GM18870 (cell line): ENCODE measurements at regions not wholly inside any gene's neighbourhood (a gene's known extent, or its start where the extent isn't known, plus 50 kb on each side); places are given as distances from the start of the nearest gene placed in this dataset.
"Not testable (repeated sequence)": the region's sequence is repeated elsewhere in the genome, so short reads cannot be mapped to it uniquely, and the experiment has no call there.

ENCODE experiments used
- ATAC-seq: cut with Tn5 transposase; IDR thresholded peaks from one replicate; pipeline ENCODE4 v1.9.1; 2021; ENCODE audit warnings: moderate library complexity; ENCODE audit not compliant: unreplicated experiment

- no peak for ATAC-seq
Observed at GRCh38 chr9:118692613-118693012, 676.6 kb downstream of the BRINP1 start.

- ATAC-seq: no peak
Observed at GRCh38 chr9:118693645-118694044, 675.6 kb downstream of the BRINP1 start.

DNA sequence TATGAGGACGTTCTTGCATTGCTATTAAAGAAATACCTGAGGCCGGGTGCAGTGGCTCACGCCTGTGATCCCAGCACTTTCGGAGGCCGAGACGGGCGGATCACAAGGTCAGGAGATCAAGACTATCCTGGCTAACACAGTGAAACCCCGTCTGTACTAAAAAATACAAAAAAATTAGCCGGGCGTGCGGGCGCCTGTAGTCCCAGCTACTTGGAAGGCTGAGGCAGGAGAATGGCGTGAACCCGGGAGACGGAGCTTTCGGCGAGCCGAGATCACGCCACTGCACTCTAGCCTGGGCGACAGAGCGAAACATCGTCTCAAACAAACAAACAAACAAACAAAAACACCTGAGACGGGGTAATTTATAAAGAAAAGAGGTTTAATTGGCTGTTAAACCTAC is 674.0 kb downstream of the BRINP1 start:
- ATAC-seq: not testable (repeated sequence)

GRCh38 chr9:118701985-118702384 is 667.2 kb downstream of the BRINP1 start:
- no peak for ATAC-seq

DNA sequence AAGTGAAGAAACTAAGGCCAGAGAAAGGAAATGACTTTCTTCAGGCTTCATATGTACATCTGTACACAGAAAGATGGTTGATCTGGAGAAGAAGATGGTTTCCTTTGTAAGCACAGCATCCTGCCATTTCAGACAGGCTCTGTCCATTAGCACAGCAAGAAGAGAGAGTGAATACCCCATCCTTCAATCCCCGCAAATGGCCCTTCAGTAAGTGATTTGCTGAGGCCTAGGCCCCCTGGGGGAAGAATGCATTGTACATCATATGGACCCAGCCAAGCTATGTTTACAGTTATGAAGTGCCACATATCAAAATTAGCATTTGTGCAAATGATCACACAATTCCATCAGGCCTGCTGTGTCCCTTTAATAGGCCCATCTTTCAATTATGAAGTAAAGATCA is 657.4 kb downstream of the BRINP1 start:
- no peak for ATAC-seq

GRCh38 chr9:118721276-118721675 is 648.0 kb downstream of the BRINP1 start:
- ATAC-seq: no peak

DNA sequence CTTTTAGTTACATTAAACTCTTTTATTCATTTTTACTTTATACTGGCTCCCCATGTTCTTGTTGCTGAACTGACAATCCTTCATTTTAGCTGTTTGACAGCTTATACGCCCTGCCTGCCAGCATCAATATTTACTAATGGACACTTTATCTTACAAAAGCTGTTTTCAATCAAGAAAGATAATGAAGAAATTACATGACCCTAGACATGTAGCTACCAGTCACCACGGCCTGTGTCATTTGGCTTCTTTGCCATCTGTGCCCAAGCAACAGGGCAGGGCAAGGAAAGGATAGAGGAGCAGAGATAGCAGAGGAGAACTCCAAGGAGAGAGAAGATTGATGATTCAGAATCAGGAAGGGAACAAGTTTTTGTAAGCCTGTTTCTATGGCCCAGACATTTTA is 647.3 kb downstream of the BRINP1 start:
- no peak for ATAC-seq

DNA sequence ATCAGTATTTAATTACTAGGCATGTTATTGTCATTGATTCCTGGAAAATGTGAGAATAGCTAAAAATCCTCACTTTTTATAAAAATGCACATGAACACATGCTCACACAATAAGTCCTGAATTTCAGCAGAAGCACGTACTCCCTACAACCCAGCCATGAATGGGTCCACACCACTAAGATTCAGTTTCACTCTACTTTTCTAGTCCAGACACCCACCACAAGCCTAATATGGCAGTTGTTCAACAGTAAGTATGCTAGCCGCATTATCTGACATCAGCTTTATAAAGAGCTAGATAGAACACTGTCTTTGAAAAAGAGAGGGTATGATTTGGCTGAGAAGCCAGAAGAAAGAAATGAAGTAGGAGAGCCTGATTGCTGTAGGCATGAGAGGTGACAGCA is 639.3 kb downstream of the BRINP1 start:
- ATAC-seq: no peak

GRCh38 chr9:118732998-118733397 is 636.2 kb downstream of the BRINP1 start:
- no peak for ATAC-seq

DNA sequence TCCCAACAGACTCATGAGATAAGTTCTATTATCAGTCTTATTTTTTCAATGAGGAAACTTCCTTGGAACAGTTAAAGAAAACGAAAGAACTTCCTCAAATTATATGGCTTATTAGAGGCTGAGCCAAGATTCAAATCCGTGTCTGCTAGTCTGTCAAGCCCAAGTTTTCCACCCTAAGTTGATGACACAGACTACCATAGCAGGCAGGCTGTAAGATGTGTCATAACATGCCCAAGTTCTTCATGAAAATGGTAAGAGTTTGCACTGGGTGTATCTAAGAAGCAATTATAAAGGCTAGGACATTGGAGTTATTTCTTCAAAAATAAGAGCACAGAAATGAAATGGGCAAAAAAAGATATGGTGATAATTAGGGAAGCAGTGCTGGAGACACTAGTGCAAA is 634.5 kb downstream of the BRINP1 start:
- ATAC-seq: no peak

GRCh38 chr9:118736406-118736805 is 632.8 kb downstream of the BRINP1 start:
- ATAC-seq: no peak

GRCh38 chr9:118751077-118751847 is 618.0 kb downstream of the BRINP1 start:
- no peak for ATAC-seq

- no peak for ATAC-seq
Observed at GRCh38 chr9:118751848-118752223, 617.4 kb downstream of the BRINP1 start.

DNA sequence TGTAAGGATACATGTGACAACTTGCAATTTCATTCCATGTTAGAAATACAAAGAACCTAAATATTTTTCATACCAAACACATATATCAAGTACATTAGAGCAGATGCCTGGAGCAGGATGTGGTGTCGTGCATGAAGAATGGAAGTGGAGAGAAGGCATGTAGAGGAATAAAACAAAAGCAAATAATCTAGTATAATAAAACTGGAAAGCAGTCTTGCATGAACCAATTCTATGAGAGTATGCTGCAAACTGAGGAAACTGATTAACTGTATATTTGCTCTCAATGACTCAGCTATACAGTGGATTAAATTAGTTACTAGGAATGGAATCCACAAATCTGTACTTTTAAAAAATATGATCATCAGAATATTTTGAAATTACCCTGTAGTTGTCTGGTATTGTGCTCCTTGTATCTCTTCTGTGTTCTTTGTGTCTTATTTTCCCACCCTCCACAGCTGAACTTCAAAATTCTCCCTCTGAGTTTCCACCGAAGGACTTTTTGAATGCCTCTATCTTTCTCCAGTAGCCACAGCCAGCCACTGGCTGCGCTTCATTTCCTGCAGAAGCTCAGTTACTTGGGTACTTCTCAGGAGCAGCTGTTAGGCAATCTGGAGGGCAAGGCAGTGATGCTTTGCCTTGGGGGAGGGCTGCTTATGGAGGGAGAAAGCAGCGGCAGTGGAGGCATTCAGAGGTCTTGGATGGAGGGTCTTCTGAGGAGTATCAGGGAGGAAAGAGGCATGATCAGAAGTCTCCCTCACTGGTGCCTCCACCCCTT is 608.0 kb downstream of the BRINP1 start:
- ATAC-seq: no peak

DNA sequence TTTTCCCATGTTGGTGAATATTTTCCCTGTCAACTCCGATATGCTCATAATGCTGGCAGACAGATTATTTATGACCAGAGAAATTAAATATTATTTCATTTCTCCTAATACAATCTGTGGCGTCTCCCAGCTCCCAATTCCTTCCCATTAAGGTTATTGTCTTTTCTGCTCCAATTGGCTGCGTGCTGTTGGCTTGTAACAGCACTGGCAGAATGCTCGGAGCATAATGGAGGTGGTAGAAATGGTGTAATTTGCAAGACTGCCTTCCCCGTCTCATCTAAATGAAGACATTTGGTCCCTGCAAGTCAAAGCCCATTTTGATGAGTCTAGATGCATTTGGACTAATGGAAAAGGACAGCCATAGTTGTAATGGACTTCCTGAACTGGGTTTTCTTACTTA is 601.7 kb downstream of the BRINP1 start:
- ATAC-seq: no peak

DNA sequence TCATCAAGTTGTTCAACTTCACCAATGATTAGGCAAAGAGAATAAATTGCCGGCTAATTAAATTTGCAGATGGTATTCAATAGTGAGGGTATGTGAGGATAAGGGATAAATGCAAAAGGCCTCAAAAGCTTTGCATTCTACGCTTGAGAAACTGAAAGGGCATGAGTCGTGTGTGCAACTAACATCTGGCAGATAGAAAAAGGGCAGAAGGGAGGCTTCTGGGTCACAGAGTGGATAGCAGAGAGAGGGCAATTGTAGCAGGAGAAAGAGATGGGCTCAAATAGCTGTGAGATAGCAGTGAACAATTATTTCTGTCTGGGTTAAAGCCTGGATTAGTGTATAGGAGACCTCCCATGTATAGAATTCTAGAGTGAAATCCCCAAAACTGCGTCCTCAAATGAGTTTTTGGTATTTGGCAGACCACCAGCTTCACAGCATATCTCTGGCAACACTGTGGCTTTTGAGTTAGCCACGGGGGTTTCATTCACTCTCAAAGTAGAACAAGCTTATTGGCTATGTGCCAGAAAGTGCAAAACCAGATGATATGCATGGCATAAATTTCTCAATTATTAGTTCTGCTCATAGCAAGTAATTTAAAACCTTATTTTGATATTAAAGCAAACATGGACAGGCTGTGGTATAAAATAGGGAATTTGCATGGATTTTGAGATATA is 586.3 kb downstream of the BRINP1 start:
- no peak for ATAC-seq

- ATAC-seq: no peak
Observed at GRCh38 chr9:118784033-118784432, 585.2 kb downstream of the BRINP1 start.

DNA sequence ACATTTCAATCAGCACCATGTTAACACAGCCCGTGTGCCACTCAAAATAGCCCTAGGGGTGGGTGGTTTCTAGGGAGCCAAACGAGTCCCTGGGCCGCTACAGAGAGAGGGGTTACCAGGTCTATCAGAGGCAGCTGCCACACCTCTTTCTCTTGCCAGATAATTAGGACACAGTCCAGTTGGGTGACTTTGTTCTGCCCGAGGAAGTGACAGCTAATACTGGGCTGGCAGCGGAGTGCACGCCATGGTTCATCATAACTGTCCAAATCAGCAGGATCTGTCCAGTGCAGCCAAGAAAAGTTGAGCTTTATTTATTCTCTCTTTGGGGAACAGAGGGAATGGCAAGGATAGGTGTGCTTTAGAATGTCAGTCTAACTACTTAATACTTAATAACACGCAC is 583.8 kb downstream of the BRINP1 start:
- ATAC-seq: no peak

- ATAC-seq: no peak
Observed at GRCh38 chr9:118786877-118787276, 582.4 kb downstream of the BRINP1 start.

GRCh38 chr9:118809160-118809625 is 560.0 kb downstream of the BRINP1 start:
- no peak for ATAC-seq

DNA sequence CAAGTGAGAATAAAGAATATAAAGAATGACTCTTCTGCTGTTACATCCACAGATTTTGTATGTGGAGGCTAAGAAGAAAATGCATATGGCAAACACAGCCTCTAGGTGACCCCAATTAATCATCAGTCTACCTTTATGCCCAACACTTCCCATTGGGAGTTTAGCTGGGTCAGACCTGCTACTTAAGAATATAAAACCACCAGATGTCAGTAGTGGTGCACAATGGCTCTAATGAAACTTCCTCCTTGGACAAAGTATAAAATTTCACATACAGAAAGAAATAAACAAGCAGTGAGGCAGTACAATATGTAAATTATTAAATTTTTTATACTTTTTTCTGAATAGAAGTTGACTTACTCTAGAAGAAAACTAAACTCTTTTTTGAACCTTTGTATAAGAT is 539.9 kb downstream of the BRINP1 start:
- no peak for ATAC-seq

- ATAC-seq: no peak
Observed at GRCh38 chr9:118832371-118832770, 536.9 kb downstream of the BRINP1 start.
